ENCODE measurements at regions not wholly inside any gene's neighbourhood (a gene's known extent, or its start where the extent isn't known, plus 50 kb on each side); places are given as distances from the start of the nearest gene placed in this dataset.

DNA sequence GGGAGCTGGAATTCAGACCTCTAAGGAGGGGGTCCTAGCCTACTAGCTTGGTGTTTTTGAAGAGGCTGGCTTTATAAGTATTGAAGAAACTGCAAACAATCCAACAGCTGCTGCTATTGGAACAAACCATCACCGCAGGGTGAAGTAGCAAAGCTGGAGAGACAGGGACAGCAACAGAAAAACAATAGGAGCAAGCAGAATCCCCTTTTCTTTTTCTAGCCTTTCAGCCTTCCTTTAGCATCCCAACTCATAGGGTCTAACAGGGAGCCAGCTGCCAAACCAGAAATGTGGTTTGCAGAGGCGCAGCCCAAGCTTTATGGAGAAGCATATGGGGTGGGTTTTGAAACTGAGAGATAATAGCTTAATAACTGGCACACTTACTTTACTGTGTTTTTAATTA is 106.2 kb upstream of the CHMP2B start:
- H4K20me1 ChIP-seq (ENCODE audit: insufficient read depth): no peaks in the 10 kb centered on the region
- ChIA-PET POLR2A (no interaction called here), CTCF (interaction anchor here (0.9 kb wide), 1 partner anchor 47 kb away, joined by 3 read pairs; no protein-coding TSS in a partner anchor)
- H3K79me2 ChIP-seq (ENCODE audit: insufficient read depth): no peaks in the 10 kb centered on the region
- H3K4me2 ChIP-seq: no peak overlapping the region
- no peaks in the 10 kb centered on the region for H3K9me2 ChIP-seq
- no peak for TF ChIP-seq EP300 (IDR thresholded peaks at IDR 0.05; ENCODE audit: borderline replicate concordance in 1 of 2, low read depth in 1 of 2, low read length in 1 of 2)
- no peak for TF ChIP-seq ELF1 (IDR thresholded peaks at IDR 0.05)
- no peak for TF ChIP-seq GABPA (IDR thresholded peaks at IDR 0.05; ENCODE audit: low read depth)
- TF ChIP-seq MAX (IDR thresholded peaks at IDR 0.05; ENCODE audit: low read depth): no peak
- H3F3A ChIP-seq (replicated peaks; ENCODE audit: insufficient read depth): no peaks in the 10 kb centered on the region
- H3K9me3 ChIP-seq: no peaks in the 10 kb centered on the region
- 47% methylated on average over 2 of the region's 2 CpGs for WGBS (ENCODE audit: low lambda C conversion rate)
- H3K36me3 ChIP-seq (replicated peaks in 1 of 2; ENCODE audit: control insufficient read depth in 1 of 2, insufficient read depth in 2 of 2, low read length in 1 of 2): no peaks in the 10 kb centered on the region
- no peak overlapping the region for H2AFZ ChIP-seq (ENCODE audit: low read depth)
- no peaks in the 10 kb centered on the region for H3K27me3 ChIP-seq (ENCODE audit: insufficient read depth)
- DNase-seq: no peak
- no peak overlapping the region for H3K9ac ChIP-seq
- H3K27ac ChIP-seq (ENCODE audit: low read depth in 2 of 2, low read length in 1 of 2): no peak overlapping the region
- H3K4me1 ChIP-seq (ENCODE audit: control insufficient read depth in 1 of 2, insufficient read depth in 2 of 2, low read depth in 1 of 2, low read length in 1 of 2): no peaks in the 10 kb centered on the region
- no peak overlapping the region for H3K4me3 ChIP-seq (ENCODE audit: low read depth in 2 of 2, low read length in 1 of 2)

GRCh38 chr3:87120236-87120635 is 106.9 kb upstream of the CHMP2B start:
- CTCF ChIA-PET: interaction anchor here (0.9 kb wide), 1 partner anchor 48 kb away, joined by 3 read pairs; no protein-coding TSS in a partner anchor
- H3K9me2 ChIP-seq: no peaks in the 10 kb centered on the region
- no peaks in the 10 kb centered on the region for H3F3A ChIP-seq (replicated peaks; ENCODE audit: insufficient read depth)
- no peak for DNase-seq
- H3K79me2 ChIP-seq (ENCODE audit: insufficient read depth): no peaks in the 10 kb centered on the region
- no peaks in the 10 kb centered on the region for H4K20me1 ChIP-seq (ENCODE audit: insufficient read depth)
- POLR2A ChIA-PET: no interaction called here
- no peak overlapping the region for H3K4me3 ChIP-seq (ENCODE audit: low read depth in 2 of 2, low read length in 1 of 2)
- no peaks in the 10 kb centered on the region for H3K9me3 ChIP-seq
- H3K9ac ChIP-seq: no peak overlapping the region
- no peaks in the 10 kb centered on the region for H3K4me1 ChIP-seq (ENCODE audit: control insufficient read depth in 1 of 2, insufficient read depth in 2 of 2, low read depth in 1 of 2, low read length in 1 of 2)
- H3K27ac ChIP-seq (ENCODE audit: low read depth in 2 of 2, low read length in 1 of 2): no peak overlapping the region
- H3K27me3 ChIP-seq (ENCODE audit: insufficient read depth): no peaks in the 10 kb centered on the region
- H3K4me2 ChIP-seq: no peak overlapping the region
- no peak overlapping the region for H2AFZ ChIP-seq (ENCODE audit: low read depth)
- no peaks in the 10 kb centered on the region for H3K36me3 ChIP-seq (replicated peaks in 1 of 2; ENCODE audit: control insufficient read depth in 1 of 2, insufficient read depth in 2 of 2, low read length in 1 of 2)
- WGBS (ENCODE audit: low lambda C conversion rate): 8% methylated on average over 1 of the region's 1 CpG
- TF ChIP-seq TEAD4 (IDR thresholded peaks at IDR 0.05; ENCODE audit: borderline replicate concordance, insufficient read depth) (no peak), MAX (IDR thresholded peaks at IDR 0.05; ENCODE audit: low read depth) (no peak), YY1 (IDR thresholded peaks at IDR 0.05; ENCODE audit: low read depth) (no peak), TAF1 (IDR thresholded peaks at IDR 0.05; ENCODE audit: borderline replicate concordance, low read depth, low read length) (no peak), TCF12 (IDR thresholded peaks at IDR 0.05) (no peak), IRF3 (IDR thresholded peaks at IDR 0.05; ENCODE audit: low read depth, low read length) (no peak), SIN3A (IDR thresholded peaks at IDR 0.05; ENCODE audit: borderline replicate concordance, low read depth, low read length) (no peak), MEF2A (IDR thresholded peaks at IDR 0.05; ENCODE audit: borderline replicate concordance, low read depth) (no peak), FOSL2 (IDR thresholded peaks at IDR 0.05; ENCODE audit: borderline replicate concordance, low read depth) (no peak), CHD2 (IDR thresholded peaks at IDR 0.05; ENCODE audit: low read length, partially characterized antibody) (no peak), FOXJ3 (CRISPR knock-in tag; IDR thresholded peaks at IDR 0.05) (no peak), EP300 (IDR thresholded peaks at IDR 0.05; ENCODE audit: borderline replicate concordance in 1 of 2, low read depth in 1 of 2, low read length in 1 of 2) (no peak), NFIC (IDR thresholded peaks at IDR 0.05; ENCODE audit: borderline replicate concordance) (no peak), GABPA (IDR thresholded peaks at IDR 0.05; ENCODE audit: low read depth) (no peak), RAD21 (IDR thresholded peaks at IDR 0.05; ENCODE audit: low read length) (no peak), REST (IDR thresholded peaks at IDR 0.05; ENCODE audit: low read depth, low read length) (no peak), PBX3 (IDR thresholded peaks at IDR 0.05) (no peak)
- TF ChIP-seq, protein P1, sequence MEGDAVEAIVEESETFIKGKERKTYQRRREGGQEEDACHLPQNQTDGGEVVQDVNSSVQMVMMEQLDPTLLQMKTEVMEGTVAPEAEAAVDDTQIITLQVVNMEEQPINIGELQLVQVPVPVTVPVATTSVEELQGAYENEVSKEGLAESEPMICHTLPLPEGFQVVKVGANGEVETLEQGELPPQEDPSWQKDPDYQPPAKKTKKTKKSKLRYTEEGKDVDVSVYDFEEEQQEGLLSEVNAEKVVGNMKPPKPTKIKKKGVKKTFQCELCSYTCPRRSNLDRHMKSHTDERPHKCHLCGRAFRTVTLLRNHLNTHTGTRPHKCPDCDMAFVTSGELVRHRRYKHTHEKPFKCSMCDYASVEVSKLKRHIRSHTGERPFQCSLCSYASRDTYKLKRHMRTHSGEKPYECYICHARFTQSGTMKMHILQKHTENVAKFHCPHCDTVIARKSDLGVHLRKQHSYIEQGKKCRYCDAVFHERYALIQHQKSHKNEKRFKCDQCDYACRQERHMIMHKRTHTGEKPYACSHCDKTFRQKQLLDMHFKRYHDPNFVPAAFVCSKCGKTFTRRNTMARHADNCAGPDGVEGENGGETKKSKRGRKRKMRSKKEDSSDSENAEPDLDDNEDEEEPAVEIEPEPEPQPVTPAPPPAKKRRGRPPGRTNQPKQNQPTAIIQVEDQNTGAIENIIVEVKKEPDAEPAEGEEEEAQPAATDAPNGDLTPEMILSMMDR (IDR thresholded peaks at IDR 0.05): no peak

Data from SK-N-SH (cell line).